ENCODE measurements at regions not wholly inside any gene's neighbourhood (a gene's known extent, or its start where the extent isn't known, plus 50 kb on each side); places are given as distances from the start of the nearest gene placed in this dataset.

- DNase-seq (ENCODE audit: low read depth), result peak; percentile 74
These were observed 128.8 kb upstream of the TRIB2 start for GRCh38 chr2:12587729-12588522.

- no peak for DNase-seq (ENCODE audit: low read depth)
These were observed 127.8 kb upstream of the TRIB2 start for GRCh38 chr2:12588986-12589385.

DNA sequence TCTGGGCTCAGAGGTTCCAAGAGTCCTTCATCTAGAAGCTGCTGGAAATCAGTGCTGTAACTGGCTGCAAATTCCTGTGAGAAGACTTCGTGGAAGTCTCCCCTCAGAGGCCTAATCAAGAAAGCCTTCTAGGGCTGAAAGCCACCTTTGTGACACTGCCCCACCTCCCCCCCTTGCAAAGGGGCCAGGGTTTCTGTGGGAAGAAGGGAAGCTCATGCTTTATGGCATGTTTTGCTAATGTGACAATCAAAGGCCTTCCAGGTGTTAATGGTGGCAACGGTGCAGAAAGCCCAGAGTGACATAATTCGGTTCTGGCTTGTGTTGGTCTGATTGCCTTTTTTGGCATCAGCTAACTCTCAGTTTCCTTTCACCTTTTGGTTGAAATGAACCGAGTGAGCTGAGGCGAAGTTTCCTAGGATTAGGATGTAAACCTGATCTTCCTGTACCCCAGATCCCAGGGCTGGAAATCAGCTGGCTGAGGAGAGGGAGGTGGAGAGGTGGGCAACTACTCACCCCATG lies 126.9 kb upstream of the TRIB2 start:
- no peak for DNase-seq (ENCODE audit: low read depth)

- DNase-seq (ENCODE audit: low read depth), result no peak
These were observed 124.4 kb upstream of the TRIB2 start for GRCh38 chr2:12592296-12592695.

GRCh38 chr2:12594590-12594989 lies 122.1 kb upstream of the TRIB2 start:
- no peak for DNase-seq (ENCODE audit: low read depth)

- no peak for DNase-seq (ENCODE audit: low read depth)
These were observed 120.0 kb upstream of the TRIB2 start for GRCh38 chr2:12596771-12597170.

DNA sequence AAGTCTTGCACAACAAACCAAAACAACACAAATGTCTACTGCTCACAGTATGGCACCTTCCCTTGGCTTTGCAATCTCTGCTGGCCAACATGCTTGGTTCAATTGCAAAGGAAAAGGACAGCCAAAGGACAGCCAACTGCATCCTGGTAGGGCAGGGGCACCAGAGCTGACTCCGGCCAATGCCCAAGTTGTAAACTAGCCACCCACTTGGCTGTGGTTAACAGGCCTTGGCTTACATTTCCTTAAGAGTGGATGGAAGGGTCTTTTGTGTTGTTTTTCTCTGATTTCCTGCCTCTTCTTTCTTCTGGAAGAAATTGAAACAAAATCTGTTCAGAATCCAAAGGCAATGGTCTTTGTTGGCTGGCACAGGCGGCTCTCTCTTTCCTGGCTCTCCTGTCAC lies 119.1 kb upstream of the TRIB2 start:
- no peak for DNase-seq (ENCODE audit: low read depth)

DNA sequence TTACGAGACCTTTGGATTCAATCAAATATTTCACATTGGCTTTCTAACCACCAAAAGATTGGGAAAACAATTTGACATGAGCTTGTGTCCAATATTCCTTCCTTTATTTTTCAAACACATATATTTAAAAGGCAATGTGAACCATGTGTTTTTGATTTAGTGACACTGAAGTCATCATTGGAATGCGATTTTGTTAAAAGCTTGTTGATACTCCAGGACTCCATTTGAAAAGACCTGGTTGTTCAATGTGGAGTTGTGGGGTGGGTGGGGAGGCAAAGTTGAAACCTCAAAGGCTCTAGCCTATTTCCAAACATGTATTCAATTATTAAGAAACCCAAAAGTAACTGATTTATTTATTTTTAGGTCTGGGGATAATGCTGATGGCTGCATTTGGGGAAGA lies 114.1 kb upstream of the TRIB2 start:
- DNase-seq (ENCODE audit: low read depth), result no peak

- no peak for DNase-seq (ENCODE audit: low read depth)
These were observed 112.9 kb upstream of the TRIB2 start for GRCh38 chr2:12603781-12604295.

- DNase-seq (ENCODE audit: low read depth), result no peak
These were observed 112.4 kb upstream of the TRIB2 start for GRCh38 chr2:12604341-12604740.

DNA sequence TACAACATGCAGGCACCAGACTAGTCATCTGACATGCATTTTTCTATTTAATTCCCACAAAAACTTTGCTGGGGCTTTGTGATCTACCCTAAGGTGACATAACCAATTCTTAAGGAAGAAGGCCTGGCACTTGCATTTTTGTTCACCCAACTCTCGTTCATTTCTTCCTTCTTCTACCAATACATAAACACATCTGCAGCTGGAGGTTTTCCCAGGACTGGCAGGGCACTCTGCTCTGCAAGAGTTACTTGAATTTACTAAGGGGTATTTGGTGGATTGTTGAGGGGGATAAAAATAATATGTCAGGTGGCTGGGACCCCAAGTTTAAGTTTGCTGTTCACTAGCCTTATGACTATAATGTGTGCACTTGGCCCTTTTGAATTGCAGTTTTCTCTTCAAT lies 111.4 kb upstream of the TRIB2 start:
- DNase-seq (ENCODE audit: low read depth), result no peak

DNA sequence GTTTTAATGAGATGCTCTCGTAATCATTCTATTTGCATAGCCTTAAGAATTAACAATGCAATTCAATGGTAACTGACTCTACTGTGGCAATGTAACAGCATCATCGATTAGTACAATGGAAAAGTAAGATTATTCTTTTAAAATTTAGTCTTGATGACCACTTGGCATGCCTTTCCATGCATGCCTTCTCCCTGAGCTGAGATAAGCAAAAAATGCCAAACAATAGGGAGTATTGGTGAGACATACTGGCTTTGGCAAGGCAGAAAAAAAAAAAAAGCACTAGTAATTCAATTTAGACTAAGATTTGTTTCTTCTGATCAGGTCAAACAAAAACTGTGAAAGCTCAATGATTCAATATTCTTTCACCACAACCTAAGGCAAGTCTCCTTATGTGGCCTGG lies 110.8 kb upstream of the TRIB2 start:
- DNase-seq (ENCODE audit: low read depth), result no peak

DNA sequence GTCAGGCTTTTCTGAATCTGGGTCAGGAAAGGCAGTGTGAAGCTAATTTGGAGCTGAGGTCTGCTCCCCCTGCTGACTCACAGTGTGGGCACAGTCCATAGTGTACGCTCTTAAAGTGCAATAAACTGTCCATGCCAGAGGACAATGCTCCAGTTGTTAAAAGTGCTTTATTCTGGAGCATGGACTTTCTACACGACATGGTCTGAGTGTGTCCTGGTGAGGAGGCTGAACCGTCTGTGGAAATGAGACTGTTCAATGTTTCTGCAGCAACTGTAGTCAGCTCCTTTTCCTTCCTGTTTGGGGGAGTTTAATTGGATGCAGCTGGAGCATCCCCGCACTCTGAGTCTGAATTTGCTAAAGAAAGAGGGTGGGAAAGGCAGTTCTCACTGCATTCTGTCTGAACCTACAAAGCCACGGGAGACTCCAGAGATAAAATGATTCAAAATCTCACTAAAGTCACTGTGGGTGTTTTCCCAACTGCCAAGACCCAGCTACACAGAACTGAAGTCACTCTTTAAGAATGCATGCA lies 110.2 kb upstream of the TRIB2 start:
- DNase-seq (ENCODE audit: low read depth), result peak; percentile 57

- DNase-seq (ENCODE audit: low read depth), result peak; percentile 53
These were observed 108.8 kb upstream of the TRIB2 start for GRCh38 chr2:12607971-12608370.

- DNase-seq (ENCODE audit: low read depth), result no peak
These were observed 106.4 kb upstream of the TRIB2 start for GRCh38 chr2:12610314-12610713.

DNA sequence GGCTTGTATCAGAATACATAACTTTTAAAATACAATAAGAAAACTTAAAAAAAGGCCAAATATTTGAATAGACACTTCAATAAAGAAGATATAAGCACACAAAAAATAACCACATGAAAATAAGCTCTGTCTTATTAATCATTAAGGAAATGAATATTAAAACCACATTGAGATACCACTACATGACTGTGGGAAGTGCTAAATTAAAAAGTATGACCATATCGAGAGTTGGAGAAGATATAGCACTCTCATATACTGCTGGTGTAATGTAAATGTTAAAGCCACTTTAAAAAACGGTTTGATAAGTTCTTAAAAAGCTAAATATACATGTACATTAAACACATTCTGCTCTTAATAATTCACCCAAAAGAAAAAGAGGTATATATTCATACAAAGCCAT lies 104.6 kb upstream of the TRIB2 start:
- no peak for DNase-seq (ENCODE audit: low read depth)

- DNase-seq (ENCODE audit: low read depth), result no peak
These were observed 104.1 kb upstream of the TRIB2 start for GRCh38 chr2:12612671-12613070.

DNA sequence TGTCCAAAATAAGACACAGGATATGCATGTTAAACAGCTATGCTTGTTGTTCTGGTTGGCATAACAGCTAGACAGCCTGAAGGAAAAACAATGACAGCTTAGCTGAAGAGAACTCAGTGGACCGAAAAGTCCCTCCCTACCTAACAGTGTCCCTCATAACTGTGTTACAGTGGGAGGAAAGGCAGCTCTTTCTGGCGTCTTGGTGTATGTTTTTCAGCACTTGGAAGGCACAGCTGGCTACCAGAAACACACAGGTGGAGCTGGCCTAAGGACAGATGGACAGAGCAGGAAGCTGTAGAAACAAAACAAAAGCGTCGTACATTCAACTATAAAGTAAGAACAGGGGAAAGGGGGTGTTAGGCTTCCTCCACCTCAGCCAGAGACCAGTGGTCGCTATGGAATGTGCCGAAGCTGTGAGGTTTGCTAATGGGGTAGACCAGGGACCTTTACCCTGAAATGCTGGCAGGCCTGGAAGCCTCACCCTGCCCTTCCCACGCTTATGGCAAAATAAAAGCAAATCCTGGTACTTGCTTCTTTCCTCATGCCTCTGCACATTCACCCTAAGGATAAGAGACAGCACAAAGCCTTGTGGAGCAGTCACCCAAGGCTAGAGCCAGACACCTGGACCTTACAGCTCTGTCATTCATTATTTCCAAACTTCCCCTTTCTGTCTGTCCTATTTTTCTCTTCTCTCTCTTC lies 103.5 kb upstream of the TRIB2 start:
- DNase-seq (ENCODE audit: low read depth), result no peak

DNA sequence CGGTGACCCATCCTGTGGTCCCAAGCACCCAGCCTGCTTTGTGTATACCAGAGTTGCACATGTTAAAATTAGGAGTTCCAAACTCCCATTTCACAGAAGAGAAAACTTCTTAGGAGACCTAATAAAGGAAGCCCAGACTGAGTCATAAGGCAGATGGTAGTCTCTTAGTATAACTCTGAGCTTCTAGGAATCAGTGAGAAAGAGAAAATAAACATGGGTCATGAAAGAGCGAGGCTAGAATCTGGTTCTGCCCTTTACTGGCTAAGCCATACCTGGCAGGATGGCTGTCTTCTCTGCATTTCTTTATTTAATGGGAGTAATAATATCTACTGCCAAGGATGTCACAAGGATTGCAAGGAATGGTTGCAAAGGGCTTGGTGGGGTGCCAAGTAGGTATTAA lies 101.2 kb upstream of the TRIB2 start:
- no peak for DNase-seq (ENCODE audit: low read depth)

DNA sequence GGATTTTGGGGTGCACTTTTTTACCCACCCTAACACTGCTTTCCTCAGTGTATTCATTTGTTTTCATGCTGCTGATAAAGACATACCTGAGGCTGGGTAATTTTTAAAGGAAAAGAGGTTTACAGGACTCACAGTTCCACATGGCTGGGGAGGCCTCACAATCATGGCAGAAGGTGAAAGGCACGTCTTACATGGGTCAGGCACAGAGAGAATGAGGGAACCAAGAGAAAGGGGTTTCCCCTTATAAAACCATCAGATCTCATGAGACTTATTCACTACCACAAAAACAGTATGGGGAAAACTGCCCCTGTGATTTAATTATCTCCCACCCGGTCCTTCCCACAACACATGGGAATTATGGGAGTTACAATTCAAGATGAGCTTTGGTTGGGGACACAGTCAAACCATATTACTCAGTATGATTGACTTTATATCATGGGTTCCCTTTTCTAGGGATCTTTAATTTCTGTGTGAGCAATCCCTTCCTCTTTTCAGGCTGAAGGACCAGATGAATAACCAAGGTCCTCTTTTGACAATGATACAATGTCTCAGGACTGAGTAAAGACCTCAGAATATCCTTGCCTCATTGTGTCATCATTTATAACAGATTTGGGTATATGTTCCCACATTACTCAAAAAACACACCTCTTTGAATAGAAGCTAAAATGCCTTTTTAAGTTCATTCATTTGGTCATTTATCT lies 100.1 kb upstream of the TRIB2 start:
- no peak for DNase-seq (ENCODE audit: low read depth)

DNA sequence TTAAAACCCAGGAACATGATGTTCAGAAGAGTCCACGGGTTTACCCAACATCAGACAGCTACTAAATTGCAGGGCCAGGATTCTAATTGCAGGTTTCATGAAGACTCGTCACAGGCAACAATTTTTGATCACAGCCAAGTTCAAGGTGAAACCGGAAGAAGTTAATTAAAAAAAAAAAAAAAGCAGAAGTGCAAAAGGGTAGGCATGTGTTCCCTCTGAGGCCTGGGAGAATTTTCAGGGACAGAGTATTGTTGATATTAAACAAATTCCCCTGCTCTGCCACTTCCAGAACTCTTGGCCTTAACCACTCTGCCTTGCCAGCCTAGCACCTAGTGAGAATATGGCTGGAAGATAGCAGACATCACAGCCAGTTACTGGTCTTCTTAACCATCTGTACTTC lies 99.4 kb upstream of the TRIB2 start:
- DNase-seq (ENCODE audit: low read depth), result no peak

GRCh38 chr2:12617853-12618252 lies 98.9 kb upstream of the TRIB2 start:
- no peak for DNase-seq (ENCODE audit: low read depth)
